SK-N-SH treated with all-trans-retinoic acid at 6 μM for 48 hours (cell line): ENCODE measurements at regions not wholly inside any gene's neighbourhood (a gene's known extent, or its start where the extent isn't known, plus 50 kb on each side); places are given as distances from the start of the nearest gene placed in this dataset.
A peak's percentile ranks its signal among the peaks of the same experiment; 100 is the strongest.

ENCODE experiments used
- ATAC-seq: fragments of 200-7000 bp; cut with Tn5 transposase; 3 replicates; pipeline ENCODE4 v1.9.1; 2020; ENCODE audit warnings: mild to moderate bottlenecking, moderate library complexity
- ARNTL ChIP-seq: fragments of 450-650 bp; formaldehyde crosslinking; IDR thresholded peaks from 2 replicates; pipeline ENCODE4 v1.5.0; 2020; ENCODE audit warnings: low read depth, mild to moderate bottlenecking, moderate library complexity, borderline replicate concordance
- CREB5 ChIP-seq: fragments of 250-450 bp; sonication (Bioruptor Pico); IDR thresholded peaks from 2 replicates; pipeline ENCODE4 v1.5.1; 2020; ENCODE audit warnings: low read depth, mild to moderate bottlenecking, moderate library complexity
- CSDC2 ChIP-seq: fragments of 250-450 bp; sonication (Bioruptor Pico); IDR thresholded peaks from 2 replicates; pipeline ENCODE4 v1.5.0; 2020; ENCODE audit warnings: mild to moderate bottlenecking, moderate library complexity
- CSRNP3 ChIP-seq: fragments of 250-450 bp; sonication (Bioruptor Pico); IDR thresholded peaks from 2 replicates; pipeline ENCODE4 v1.5.1; 2021; ENCODE audit warnings: mild to moderate bottlenecking, moderate library complexity
- ESRRG ChIP-seq: fragments of 250-450 bp; sonication (Bioruptor Pico); IDR thresholded peaks from 2 replicates; pipeline ENCODE4 v1.6.1; 2021; ENCODE audit warnings: mild to moderate bottlenecking
- GLIS3 ChIP-seq: fragments of 250-450 bp; sonication (Bioruptor Pico); IDR thresholded peaks from 2 replicates; pipeline ENCODE4 v1.5.0; 2020; ENCODE audit warnings: mild to moderate bottlenecking, moderate library complexity
- ISL1 ChIP-seq: fragments of 250-450 bp; sonication (Bioruptor Pico); IDR thresholded peaks from 2 replicates; pipeline ENCODE4 v2.1.2; 2022; ENCODE audit warnings: mild to moderate bottlenecking, moderate library complexity
- OSR1 ChIP-seq: fragments of 250-450 bp; sonication (Bioruptor Pico); IDR thresholded peaks from 2 replicates; pipeline ENCODE4 v1.8.0; 2022; ENCODE audit warnings: moderate library complexity, mild to moderate bottlenecking, inconsistent platforms
- PATZ1 ChIP-seq: fragments of 250-450 bp; sonication (Bioruptor Pico); IDR thresholded peaks from 2 replicates; pipeline ENCODE4 v1.8.0; 2020; ENCODE audit warnings: mild to moderate bottlenecking, moderate library complexity, borderline replicate concordance
- PPARA ChIP-seq: fragments of 250-450 bp; sonication (Bioruptor Pico); IDR thresholded peaks from 2 replicates; pipeline ENCODE4 v1.5.0; 2020; ENCODE audit warnings: mild to moderate bottlenecking, borderline replicate concordance
- RARB ChIP-seq: fragments of 250-450 bp; sonication (Bioruptor Pico); IDR thresholded peaks from 2 replicates; pipeline ENCODE4 v1.8.0; 2021; ENCODE audit warnings: mild to moderate bottlenecking, moderate library complexity
- SNAI2 ChIP-seq: fragments of 250-450 bp; sonication (Bioruptor Pico); IDR thresholded peaks from 2 replicates; pipeline ENCODE4 v1.5.0; 2020; ENCODE audit warnings: mild to moderate bottlenecking, moderate library complexity
- TCF4 ChIP-seq: fragments of 250-450 bp; sonication (Bioruptor Pico); IDR thresholded peaks from 2 replicates; pipeline ENCODE4 v1.8.0; 2021; ENCODE audit warnings: mild to moderate bottlenecking, moderate library complexity, borderline replicate concordance
- TOX ChIP-seq: fragments of 250-450 bp; sonication (Bioruptor Pico); IDR thresholded peaks from 2 replicates; pipeline ENCODE4 v1.8.0; 2021; ENCODE audit warnings: mild to moderate bottlenecking, moderate library complexity, borderline replicate concordance
- TSHZ2 ChIP-seq: fragments of 250-450 bp; sonication (Bioruptor Pico); IDR thresholded peaks from 2 replicates; pipeline ENCODE4 v1.5.0; 2020; ENCODE audit warnings: mild to moderate bottlenecking, moderate library complexity
- ZC3H10 ChIP-seq: fragments of 250-450 bp; sonication (Bioruptor Pico); IDR thresholded peaks from 2 replicates; pipeline ENCODE4 v1.5.1; 2021; ENCODE audit warnings: mild to moderate bottlenecking, moderate library complexity
- ZFP3 ChIP-seq: fragments of 250-450 bp; sonication (Bioruptor Pico); IDR thresholded peaks from 2 replicates; pipeline ENCODE4 v1.5.0; 2020; ENCODE audit warnings: mild to moderate bottlenecking, moderate library complexity
- ZFP30 ChIP-seq: fragments of 450-650 bp; formaldehyde crosslinking; IDR thresholded peaks from 2 replicates; pipeline ENCODE4 v1.5.0; 2022; ENCODE audit warnings: mild to moderate bottlenecking, moderate library complexity
- ZNF565 ChIP-seq: fragments of 450-650 bp; formaldehyde crosslinking; conservative IDR thresholded peaks from 2 replicates; pipeline ENCODE4 v1.5.0; 2020; ENCODE audit warnings: low read depth, mild to moderate bottlenecking, moderate library complexity
- ZNF70 ChIP-seq: fragments of 450-650 bp; formaldehyde crosslinking; IDR thresholded peaks from 2 replicates; pipeline ENCODE4 v1.5.0; 2020; ENCODE audit warnings: mild to moderate bottlenecking, moderate library complexity
- ZNF8 ChIP-seq: fragments of 450-650 bp; formaldehyde crosslinking; IDR thresholded peaks from 2 replicates; pipeline ENCODE4 v1.5.0; 2020; ENCODE audit warnings: mild to moderate bottlenecking, moderate library complexity

- no peak for ATAC-seq
- TF ChIP-seq SNAI2 (CRISPR knock-in tag) (no peak), TSHZ2 (CRISPR knock-in tag) (no peak), ESRRG (CRISPR knock-in tag) (no peak), ZNF8 (CRISPR knock-in tag) (no peak), ZC3H10 (CRISPR knock-in tag) (no peak), TCF4 (CRISPR knock-in tag) (no peak), ZFP30 (CRISPR knock-in tag) (no peak), ZNF70 (CRISPR knock-in tag) (no peak)
Measured at GRCh38 chr7:46024263-46024916, 103.3 kb upstream of the IGFBP3 start.

- ATAC-seq, result no peak
- TF ChIP-seq GLIS3 (CRISPR knock-in tag), result no peak
- TF ChIP-seq TSHZ2 (CRISPR knock-in tag), result no peak
- TF ChIP-seq TCF4 (CRISPR knock-in tag), result 0 out of 2 replicates have a peak, but pooled peaks have one; percentile 16
- no peak for TF ChIP-seq ZFP30 (CRISPR knock-in tag)
- no peak for TF ChIP-seq ZNF565 (CRISPR knock-in tag)
- TF ChIP-seq ZFP3 (CRISPR knock-in tag), result no peak
- TF ChIP-seq ARNTL (CRISPR knock-in tag), result no peak
- no peak for TF ChIP-seq RARB (CRISPR knock-in tag)
Measured at GRCh38 chr7:46022397-46022796, 101.3 kb upstream of the IGFBP3 start.

GRCh38 chr7:46015107-46015868 lies 94.2 kb upstream of the IGFBP3 start:
- no peak for ATAC-seq
- TF ChIP-seq PATZ1 (CRISPR knock-in tag) (no peak), ZNF565 (CRISPR knock-in tag) (no peak), ARNTL (CRISPR knock-in tag) (no peak), OSR1 (no peak), ESRRG (CRISPR knock-in tag) (no peak), ISL1 (CRISPR knock-in tag) (no peak), TCF4 (CRISPR knock-in tag) (no peak), ZC3H10 (CRISPR knock-in tag) (no peak), CSDC2 (no peak), CREB5 (no peak), GLIS3 (CRISPR knock-in tag) (no peak), ZNF70 (CRISPR knock-in tag) (no peak), SNAI2 (CRISPR knock-in tag) (no peak), RARB (CRISPR knock-in tag) (no peak), CSRNP3 (CRISPR knock-in tag) (no peak), ZFP3 (CRISPR knock-in tag) (no peak), PPARA (CRISPR knock-in tag) (no peak), TOX (CRISPR knock-in tag) (no peak), TSHZ2 (CRISPR knock-in tag) (no peak)
